DOHH2 (cell line): ENCODE measurements at regions not wholly inside any gene's neighbourhood (a gene's known extent, or its start where the extent isn't known, plus 50 kb on each side); places are given as distances from the start of the nearest gene placed in this dataset.

Experiments
- H3F3A ChIP-seq: fragments of 200-600 bp; sonication (generic), shearing (Covaris generic); 2 replicates; pipeline ENCODE4 v1.6.0; 2016; ENCODE audit warnings: antibody characterized with exemption, mild to moderate bottlenecking; ENCODE audit not compliant: control insufficient read depth, insufficient read depth
- H3K27ac ChIP-seq: fragments of 200-600 bp; sonication (generic); 2 replicates; pipeline ENCODE4 v1.5.1; 2014; ENCODE audit warnings: low read depth, mild to moderate bottlenecking, low read length, moderate library complexity
- H3K27me3 ChIP-seq: fragments of 200-600 bp; sonication (generic); 2 replicates; pipeline ENCODE4 v1.6.1; 2014; ENCODE audit warnings: mild to moderate bottlenecking, low read length, mixed read lengths; ENCODE audit not compliant: control insufficient read depth
- H3K36me3 ChIP-seq: fragments of 200-600 bp; sonication (generic); 2 replicates; pipeline ENCODE4 v1.6.1; 2014; ENCODE audit warnings: mild to moderate bottlenecking, low read length, moderate library complexity, mixed read lengths; ENCODE audit not compliant: control insufficient read depth
- H3K4me1 ChIP-seq: fragments of 200-600 bp; sonication (generic); 2 replicates; pipeline ENCODE4 v1.6.1; 2014; ENCODE audit warnings: mild to moderate bottlenecking, low read length, mixed read lengths; ENCODE audit not compliant: control insufficient read depth
- H3K4me2 ChIP-seq: fragments of 200-600 bp; sonication (generic); 2 replicates; pipeline ENCODE4 v1.6.0; 2014; ENCODE audit warnings: mild to moderate bottlenecking, low read length, moderate library complexity
- H3K4me3 ChIP-seq: fragments of 200-600 bp; sonication (generic); 2 replicates; pipeline ENCODE4 v1.5.1; 2014; ENCODE audit warnings: mild to moderate bottlenecking, low read length, mixed read lengths
- H3K79me2 ChIP-seq: fragments of 200-600 bp; sonication (generic); 2 replicates; pipeline ENCODE4 v1.6.1; 2014; ENCODE audit warnings: mild to moderate bottlenecking, low read length, mixed read lengths; ENCODE audit not compliant: control insufficient read depth
- H3K9me2 ChIP-seq: fragments of 200-600 bp; sonication (generic); replicated peaks from 2 replicates; pipeline ENCODE4 v1.6.1; 2014; ENCODE audit warnings: mild to moderate bottlenecking, low read length, mixed read lengths; ENCODE audit not compliant: control insufficient read depth
- H3K9me3 ChIP-seq: fragments of 200-600 bp; sonication (generic); 2 replicates; pipeline ENCODE4 v1.6.1; 2014; ENCODE audit warnings: antibody characterized with exemption, low read length, mixed read lengths; ENCODE audit not compliant: control insufficient read depth, insufficient read depth
- H4K20me1 ChIP-seq: fragments of 200-600 bp; sonication (generic); 2 replicates; pipeline ENCODE4 v1.6.0; 2014; ENCODE audit warnings: low read depth, mild to moderate bottlenecking, antibody characterized with exemption, low read length, moderate library complexity; ENCODE audit not compliant: control insufficient read depth, insufficient read depth
- CTCF ChIP-seq: fragments of 200-600 bp; sonication (generic); IDR thresholded peaks from one replicate; pipeline ENCODE4 v1.5.1; 2014; ENCODE audit warnings: antibody characterized with exemption, mild to moderate bottlenecking, low read depth, low read length; ENCODE audit not compliant: poor library complexity, severe bottlenecking
- EZH2phosphoT487 ChIP-seq: fragments of 200-600 bp; sonication (generic); IDR thresholded peaks from 2 replicates; pipeline ENCODE4 v1.6.1; 2017; ENCODE audit warnings: borderline replicate concordance, mild to moderate bottlenecking, antibody characterized with exemption, low read length, moderate library complexity, mixed read lengths

- TF ChIP-seq EZH2phosphoT487 (no peak), CTCF (no peak)
- H3K9me3 ChIP-seq, result no peaks in the 10 kb centered on the region
- H3K27me3 ChIP-seq, result no peaks in the 10 kb centered on the region
These were observed 164.3 kb upstream of the SETMAR start for GRCh38 chr3:4138786-4139431.

GRCh38 chr3:4139462-4140140 lies 163.6 kb upstream of the SETMAR start:
- no peaks in the 10 kb centered on the region for H3K9me2 ChIP-seq
- H3K79me2 ChIP-seq, result no peaks in the 10 kb centered on the region
- no peak overlapping the region for H3K27ac ChIP-seq
- H3F3A ChIP-seq, result no peaks in the 10 kb centered on the region
- no peak overlapping the region for H3K4me3 ChIP-seq
- H3K36me3 ChIP-seq, result no peaks in the 10 kb centered on the region
- TF ChIP-seq EZH2phosphoT487 (no peak), CTCF (no peak)
- no peaks in the 10 kb centered on the region for H3K4me1 ChIP-seq
- no peaks in the 10 kb centered on the region for H4K20me1 ChIP-seq
- no peaks in the 10 kb centered on the region for H3K27me3 ChIP-seq
- H3K4me2 ChIP-seq, result no peak overlapping the region
- no peaks in the 10 kb centered on the region for H3K9me3 ChIP-seq

More at GRCh38 chr3:4138786-4139431, 164.3 kb upstream of the SETMAR start:
- Histone ChIP-seq H3K27ac (no peak overlapping the region), H3F3A (no peaks in the 10 kb centered on the region), H4K20me1 (no peaks in the 10 kb centered on the region), H3K4me1 (no peaks in the 10 kb centered on the region), H3K79me2 (no peaks in the 10 kb centered on the region), H3K4me3 (no peak overlapping the region), H3K4me2 (no peak overlapping the region), H3K36me3 (no peaks in the 10 kb centered on the region), H3K9me2 (no peaks in the 10 kb centered on the region)

- no peak overlapping the region for H3K27ac ChIP-seq
- TF ChIP-seq EZH2phosphoT487, result no peak
- no peak for TF ChIP-seq CTCF
- H3K79me2 ChIP-seq, result no peaks in the 10 kb centered on the region
- no peaks in the 10 kb centered on the region for H3K4me1 ChIP-seq
- no peaks in the 10 kb centered on the region for H3F3A ChIP-seq
- no peaks in the 10 kb centered on the region for H4K20me1 ChIP-seq
- H3K4me2 ChIP-seq, result no peak overlapping the region
- H3K36me3 ChIP-seq, result no peaks in the 10 kb centered on the region
- no peak overlapping the region for H3K4me3 ChIP-seq
- H3K9me3 ChIP-seq, result no peaks in the 10 kb centered on the region
- no peaks in the 10 kb centered on the region for H3K27me3 ChIP-seq
- no peaks in the 10 kb centered on the region for H3K9me2 ChIP-seq
These were observed 162.2 kb upstream of the SETMAR start for GRCh38 chr3:4140921-4141320.
